IPS-20b (cell line): ENCODE measurements at regions not wholly inside any gene's neighbourhood (a gene's known extent, or its start where the extent isn't known, plus 50 kb on each side); places are given as distances from the start of the nearest gene placed in this dataset.

Source experiments
- H3K27ac ChIP-seq: one replicate; pipeline ENCODE4 v1.5.1; 2013; ENCODE audit warnings: low read length
- H3K27me3 ChIP-seq: 2 replicates; pipeline ENCODE4 v1.6.1; 2013; ENCODE audit warnings: mild to moderate bottlenecking, low read length, inconsistent platforms; ENCODE audit not compliant: insufficient read depth
- H3K36me3 ChIP-seq: 2 replicates; pipeline ENCODE4 v1.6.1; 2013; ENCODE audit warnings: low read depth, mild to moderate bottlenecking, inconsistent platforms, low read length, moderate library complexity; ENCODE audit not compliant: insufficient read depth
- H3K4me1 ChIP-seq: 2 replicates; pipeline ENCODE4 v1.6.1; 2013; ENCODE audit warnings: mild to moderate bottlenecking, control low read depth, inconsistent platforms, low read length, moderate library complexity; ENCODE audit not compliant: insufficient read depth
- H3K4me3 ChIP-seq: 2 replicates; pipeline ENCODE4 v1.5.1; 2013; ENCODE audit warnings: mild to moderate bottlenecking, low read length, inconsistent platforms
- H3K9ac ChIP-seq: 2 replicates; pipeline ENCODE4 v1.6.1; 2013; ENCODE audit warnings: low read depth, mild to moderate bottlenecking, inconsistent platforms, low read length, moderate library complexity
- H3K9me3 ChIP-seq: 2 replicates; pipeline ENCODE4 v1.6.1; 2013; ENCODE audit warnings: mild to moderate bottlenecking, low read depth, low read length, inconsistent platforms; ENCODE audit not compliant: insufficient read depth

GRCh38 chr9:115507148-115507547 is 389.2 kb upstream of the TNC start:
- Histone ChIP-seq H3K4me3 (no peak overlapping the region), H3K27me3 (no peaks in the 10 kb centered on the region), H3K36me3 (no peaks in the 10 kb centered on the region), H3K9me3 (no peaks in the 10 kb centered on the region), H3K27ac (no peak overlapping the region), H3K9ac (no peak overlapping the region), H3K4me1 (no peaks in the 10 kb centered on the region; the same call in 1 of the 2 replicates)

DNA sequence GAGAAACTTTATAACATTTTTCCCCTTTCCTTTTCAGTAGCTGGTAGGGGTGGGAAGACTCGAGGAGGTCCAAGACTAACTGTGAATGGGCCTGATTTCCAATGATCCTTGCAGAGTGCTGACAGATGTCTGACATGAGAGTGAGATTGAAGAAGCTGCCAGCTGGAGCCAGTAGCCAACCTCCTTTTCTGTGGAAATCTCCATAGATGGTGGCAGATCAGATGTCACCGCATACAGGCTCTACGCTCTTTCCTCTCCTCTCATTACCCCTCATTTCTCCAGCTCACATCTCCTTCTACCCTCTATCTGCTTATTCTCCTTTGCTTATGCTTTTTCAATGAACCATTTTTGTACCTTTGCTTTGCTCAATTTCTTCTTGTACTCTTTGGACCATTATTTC is 395.2 kb upstream of the TNC start:
- peaks cover 15% of the 10 kb centered on the region; the same call in 1 of the 2 replicates for H3K4me1 ChIP-seq
- no peak overlapping the region for H3K4me3 ChIP-seq
- H3K9me3 ChIP-seq: no peaks in the 10 kb centered on the region
- H3K9ac ChIP-seq: no peak overlapping the region
- no peaks in the 10 kb centered on the region for H3K36me3 ChIP-seq
- no peaks in the 10 kb centered on the region for H3K27me3 ChIP-seq
- H3K27ac ChIP-seq: no peak overlapping the region

GRCh38 chr9:115514454-115514853 is 396.5 kb upstream of the TNC start:
- Histone ChIP-seq H3K9ac (no peak overlapping the region), H3K36me3 (no peaks in the 10 kb centered on the region), H3K27me3 (no peaks in the 10 kb centered on the region), H3K9me3 (no peaks in the 10 kb centered on the region), H3K4me3 (no peak overlapping the region), H3K4me1 (peaks cover 15% of the 10 kb centered on the region; the same call in 1 of the 2 replicates), H3K27ac (no peak overlapping the region)

- Histone ChIP-seq H3K9ac (no peak overlapping the region), H3K4me1 (peaks cover 15% of the 10 kb centered on the region; the same call in 1 of the 2 replicates), H3K4me3 (no peak overlapping the region), H3K36me3 (peaks cover 4% of the 10 kb centered on the region; the same call in 1 of the 2 replicates), H3K27me3 (no peaks in the 10 kb centered on the region), H3K27ac (no peak overlapping the region), H3K9me3 (no peaks in the 10 kb centered on the region)
Measured at GRCh38 chr9:115517335-115518075, 399.5 kb upstream of the TNC start.

DNA sequence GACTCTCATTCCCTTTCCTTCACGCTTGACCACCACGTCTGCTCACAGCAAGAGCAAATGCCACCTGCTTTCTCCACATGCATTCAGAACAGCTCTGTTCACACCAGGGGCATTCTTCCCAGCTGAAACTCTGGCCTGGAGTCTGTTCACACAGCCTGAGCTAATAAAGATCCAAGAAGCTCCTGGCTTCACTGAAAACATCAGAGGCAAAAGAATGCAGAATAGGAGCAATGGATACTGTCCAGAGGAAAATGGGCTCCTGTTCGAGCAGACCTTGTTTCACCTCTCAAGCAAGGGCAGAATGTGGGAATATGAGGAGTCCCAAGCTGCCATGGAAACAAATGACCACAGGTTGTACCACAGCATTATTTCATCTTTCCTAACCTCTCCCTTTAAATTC is 402.7 kb upstream of the TNC start:
- Histone ChIP-seq H3K4me3 (no peak overlapping the region), H3K9ac (no peak overlapping the region), H3K27me3 (no peaks in the 10 kb centered on the region)

DNA sequence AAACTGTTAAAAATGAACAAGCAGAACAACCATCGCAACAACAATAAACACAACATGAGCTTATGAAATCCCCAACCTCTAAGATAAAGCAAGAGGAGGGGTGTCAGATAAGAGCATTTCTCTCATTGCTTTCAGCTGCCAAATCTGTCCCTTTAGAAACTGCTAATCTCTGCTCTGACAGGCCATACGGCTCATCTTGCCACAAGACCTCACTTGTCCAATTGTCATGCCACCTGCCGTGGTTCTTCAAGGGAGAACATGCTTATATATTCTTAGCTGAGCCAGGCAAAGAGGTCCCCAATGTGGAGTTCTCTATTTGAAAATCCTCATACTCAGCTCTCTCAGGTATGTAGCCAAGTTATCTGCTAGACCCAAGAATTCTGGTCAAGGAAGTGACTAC is 405.0 kb upstream of the TNC start:
- H3K4me3 ChIP-seq: no peak overlapping the region
- H3K9ac ChIP-seq: no peak overlapping the region
- H3K9me3 ChIP-seq: no peaks in the 10 kb centered on the region
- H3K27me3 ChIP-seq: no peaks in the 10 kb centered on the region
- no peak overlapping the region for H3K27ac ChIP-seq
- H3K4me1 ChIP-seq: no peaks in the 10 kb centered on the region
- peaks cover 14% of the 10 kb centered on the region for H3K36me3 ChIP-seq

More for the DNA sequence above, 402.7 kb upstream of the TNC start:
- H3K36me3 ChIP-seq: peaks cover 14% of the 10 kb centered on the region
- H3K9me3 ChIP-seq: no peaks in the 10 kb centered on the region
- no peak overlapping the region for H3K27ac ChIP-seq
- H3K4me1 ChIP-seq: no peaks in the 10 kb centered on the region

DNA sequence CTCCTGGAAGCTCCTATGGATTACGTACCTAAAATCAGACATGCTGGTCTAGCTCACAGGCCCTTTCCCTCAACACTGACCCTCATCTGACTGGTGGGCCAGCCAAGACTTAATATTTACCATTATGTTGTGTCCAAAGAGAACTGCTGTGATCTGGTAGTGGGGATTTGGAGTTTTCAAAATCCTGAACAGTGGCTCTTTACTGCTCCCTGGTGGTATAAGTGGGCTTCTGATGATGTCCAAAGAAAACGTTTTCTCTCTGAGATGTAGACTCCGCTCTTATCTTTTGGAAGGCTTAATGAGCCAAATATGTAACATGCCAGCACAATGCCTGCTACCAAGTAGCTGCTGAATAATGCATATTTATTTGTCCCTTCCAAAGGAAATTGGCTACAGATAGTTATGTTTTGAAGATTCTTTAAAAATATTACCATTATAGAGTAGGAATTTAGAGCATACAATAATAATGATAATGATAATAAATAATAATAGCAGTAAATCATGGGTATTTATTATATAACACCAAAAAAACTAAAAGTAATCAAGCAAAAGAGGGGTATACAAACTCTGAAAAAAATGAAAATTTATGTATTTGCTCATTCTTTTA is 406.6 kb upstream of the TNC start:
- H3K36me3 ChIP-seq: peaks cover 14% of the 10 kb centered on the region
- H3K9ac ChIP-seq: no peak overlapping the region
- no peaks in the 10 kb centered on the region for H3K27me3 ChIP-seq
- H3K4me3 ChIP-seq: no peak overlapping the region
- no peak overlapping the region for H3K27ac ChIP-seq
- no peaks in the 10 kb centered on the region for H3K9me3 ChIP-seq
- H3K4me1 ChIP-seq: no peaks in the 10 kb centered on the region

- Histone ChIP-seq H3K27me3 (no peaks in the 10 kb centered on the region), H3K9me3 (no peaks in the 10 kb centered on the region), H3K9ac (no peak overlapping the region)
Measured at GRCh38 chr9:115525111-115526058, 407.4 kb upstream of the TNC start.

GRCh38 chr9:115531410-115532125 is 413.6 kb upstream of the TNC start:
- Histone ChIP-seq H3K36me3 (no peaks in the 10 kb centered on the region), H3K9me3 (no peaks in the 10 kb centered on the region), H3K4me3 (no peak overlapping the region), H3K27ac (no peak overlapping the region), H3K9ac (no peak overlapping the region), H3K27me3 (no peaks in the 10 kb centered on the region), H3K4me1 (no peaks in the 10 kb centered on the region)

More at GRCh38 chr9:115525111-115526058, 407.4 kb upstream of the TNC start:
- Histone ChIP-seq H3K4me3 (no peak overlapping the region), H3K36me3 (peaks cover 14% of the 10 kb centered on the region), H3K4me1 (no peaks in the 10 kb centered on the region), H3K27ac (no peak overlapping the region)

DNA sequence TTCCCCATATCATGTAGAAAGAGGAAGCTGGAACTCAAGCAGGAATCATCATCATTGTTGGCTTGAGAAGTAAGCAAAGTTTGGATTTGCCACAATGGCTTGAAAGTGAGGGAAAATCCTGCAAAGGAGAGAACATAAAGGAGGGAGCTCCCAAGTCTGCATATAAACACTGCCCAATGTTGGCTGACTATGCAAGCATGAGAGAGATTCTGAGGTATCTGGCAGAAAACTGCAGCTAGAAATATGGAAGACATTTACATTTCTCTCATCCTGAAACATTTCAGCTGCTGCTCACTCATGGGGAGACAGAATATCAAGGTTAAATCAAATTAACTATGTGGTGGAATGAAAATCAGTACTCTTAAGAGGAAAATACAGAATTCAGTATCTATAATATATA is 415.6 kb upstream of the TNC start:
- Histone ChIP-seq H3K9ac (no peak overlapping the region), H3K27me3 (no peaks in the 10 kb centered on the region), H3K9me3 (no peaks in the 10 kb centered on the region), H3K36me3 (no peaks in the 10 kb centered on the region), H3K4me1 (no peaks in the 10 kb centered on the region), H3K27ac (no peak overlapping the region), H3K4me3 (no peak overlapping the region)

- Histone ChIP-seq H3K36me3 (no peaks in the 10 kb centered on the region), H3K4me3 (no peak overlapping the region), H3K27ac (no peak overlapping the region), H3K4me1 (no peaks in the 10 kb centered on the region), H3K27me3 (no peaks in the 10 kb centered on the region), H3K9ac (no peak overlapping the region), H3K9me3 (no peaks in the 10 kb centered on the region)
Measured at GRCh38 chr9:115540091-115540490, 422.1 kb upstream of the TNC start.
